ENCODE measurements at regions not wholly inside any gene's neighbourhood (a gene's known extent, or its start where the extent isn't known, plus 50 kb on each side); places are given as distances from the start of the nearest gene placed in this dataset.

- Histone ChIP-seq H3K27ac (ENCODE audit: low read length) (no peak overlapping the region), H3K9me3 (replicated peaks; ENCODE audit: insufficient read depth, low read length) (no peaks in the 10 kb centered on the region), H3K36me3 (replicated peaks; ENCODE audit: insufficient read depth, low read length) (no peaks in the 10 kb centered on the region), H2AFZ (ENCODE audit: low read length) (no peak overlapping the region), H3K79me2 (ENCODE audit: low read length) (no peaks in the 10 kb centered on the region), H3K9ac (ENCODE audit: low read length) (no peak overlapping the region), H3F3A (ENCODE audit: insufficient read depth, low read length) (no peaks in the 10 kb centered on the region), H4K20me1 (ENCODE audit: insufficient read depth, low read length) (no peaks in the 10 kb centered on the region), H3K27me3 (replicated peaks; ENCODE audit: insufficient read depth, low read length) (no peaks in the 10 kb centered on the region), H3K9me2 (replicated peaks; ENCODE audit: insufficient read depth, low read length) (no peaks in the 10 kb centered on the region), H3K4me1 (ENCODE audit: low read length) (no peaks in the 10 kb centered on the region), H3K4me3 (ENCODE audit: low read length) (no peak overlapping the region), H3K4me2 (ENCODE audit: low read depth, low read length) (no peak overlapping the region)
- DNase-seq = no peak
- TF ChIP-seq CTCF (IDR thresholded peaks at IDR 0.05; ENCODE audit: low read length) = no peak
- no peak for TF ChIP-seq EZH2 (optimal IDR thresholded peaks at IDR 0.05; ENCODE audit: low read depth, low read length)
- TF ChIP-seq EZH2phosphoT487 (IDR thresholded peaks at IDR 0.05; ENCODE audit: low read length) = no peak
Measured at GRCh38 chrX:69083801-69084200, 81.5 kb downstream of the PJA1 start.

- H3K27me3 ChIP-seq (replicated peaks; ENCODE audit: insufficient read depth, low read length) = no peaks in the 10 kb centered on the region
- H4K20me1 ChIP-seq (ENCODE audit: insufficient read depth, low read length) = no peaks in the 10 kb centered on the region
- H3K36me3 ChIP-seq (replicated peaks; ENCODE audit: insufficient read depth, low read length) = no peaks in the 10 kb centered on the region
- H2AFZ ChIP-seq (ENCODE audit: low read length) = no peak overlapping the region
- H3K27ac ChIP-seq (ENCODE audit: low read length) = no peak overlapping the region
- no peaks in the 10 kb centered on the region for H3K79me2 ChIP-seq (ENCODE audit: low read length)
- H3K4me3 ChIP-seq (ENCODE audit: low read length) = no peak overlapping the region
- no peak overlapping the region for H3K9ac ChIP-seq (ENCODE audit: low read length)
- no peak overlapping the region for H3K4me2 ChIP-seq (ENCODE audit: low read depth, low read length)
- no peak for DNase-seq
- TF ChIP-seq EZH2phosphoT487 (IDR thresholded peaks at IDR 0.05; ENCODE audit: low read length) (no peak), CTCF (IDR thresholded peaks at IDR 0.05; ENCODE audit: low read length) (no peak), EZH2 (optimal IDR thresholded peaks at IDR 0.05; ENCODE audit: low read depth, low read length) (no peak)
- H3K4me1 ChIP-seq (ENCODE audit: low read length) = no peaks in the 10 kb centered on the region
- no peaks in the 10 kb centered on the region for H3K9me2 ChIP-seq (replicated peaks; ENCODE audit: insufficient read depth, low read length)
- no peaks in the 10 kb centered on the region for H3K9me3 ChIP-seq (replicated peaks; ENCODE audit: insufficient read depth, low read length)
- no peaks in the 10 kb centered on the region for H3F3A ChIP-seq (ENCODE audit: insufficient read depth, low read length)
Measured at GRCh38 chrX:69083361-69083760, 81.9 kb downstream of the PJA1 start.

- no peaks in the 10 kb centered on the region for H3K9me3 ChIP-seq (replicated peaks; ENCODE audit: insufficient read depth, low read length)
- no peak overlapping the region for H3K4me2 ChIP-seq (ENCODE audit: low read depth, low read length)
- H3K36me3 ChIP-seq (replicated peaks; ENCODE audit: insufficient read depth, low read length) = no peaks in the 10 kb centered on the region
- H4K20me1 ChIP-seq (ENCODE audit: insufficient read depth, low read length) = no peaks in the 10 kb centered on the region
- no peaks in the 10 kb centered on the region for H3K27me3 ChIP-seq (replicated peaks; ENCODE audit: insufficient read depth, low read length)
- no peaks in the 10 kb centered on the region for H3K4me1 ChIP-seq (ENCODE audit: low read length)
- H3K4me3 ChIP-seq (ENCODE audit: low read length) = no peak overlapping the region
- H3K27ac ChIP-seq (ENCODE audit: low read length) = no peak overlapping the region
- H3K9me2 ChIP-seq (replicated peaks; ENCODE audit: insufficient read depth, low read length) = no peaks in the 10 kb centered on the region
- DNase-seq = no peak
- no peak overlapping the region for H3K9ac ChIP-seq (ENCODE audit: low read length)
- H2AFZ ChIP-seq (ENCODE audit: low read length) = no peak overlapping the region
- no peaks in the 10 kb centered on the region for H3F3A ChIP-seq (ENCODE audit: insufficient read depth, low read length)
- H3K79me2 ChIP-seq (ENCODE audit: low read length) = no peaks in the 10 kb centered on the region
- no peak for TF ChIP-seq CTCF (IDR thresholded peaks at IDR 0.05; ENCODE audit: low read length)
- TF ChIP-seq EZH2phosphoT487 (IDR thresholded peaks at IDR 0.05; ENCODE audit: low read length) = no peak
- TF ChIP-seq EZH2 (optimal IDR thresholded peaks at IDR 0.05; ENCODE audit: low read depth, low read length) = no peak
Measured at GRCh38 chrX:69082753-69083150, 82.5 kb downstream of the PJA1 start.

Data from MM.1S (cell line).